ENCODE measurements at regions not wholly inside any gene's neighbourhood (a gene's known extent, or its start where the extent isn't known, plus 50 kb on each side); places are given as distances from the start of the nearest gene placed in this dataset.

GRCh38 chr3:76099956-76100355, 314.6 kb upstream of the ZNF717 start:
- Mint-ChIP-seq H3K4me1 (ENCODE audit: unreplicated experiment) (no peaks in the 10 kb centered on the region), H3K9me3 (ENCODE audit: unreplicated experiment) (peaks cover 4% of the 10 kb centered on the region), H3K36me3 (ENCODE audit: low read depth, unreplicated experiment) (no peaks in the 10 kb centered on the region), H3K4me3 (ENCODE audit: unreplicated experiment) (no peak overlapping the region), H3K27me3 (ENCODE audit: unreplicated experiment) (no peaks in the 10 kb centered on the region), H3K27ac (ENCODE audit: unreplicated experiment) (no peak overlapping the region)
- DNase-seq (ENCODE audit: low spot score): no peak
- TF ChIP-seq CTCF (IDR thresholded peaks at IDR 0.05; ENCODE audit: unreplicated experiment): no peak

GRCh38 chr3:76107935-76108570, 322.7 kb upstream of the ZNF717 start:
- peak; percentile 28 for DNase-seq (ENCODE audit: low spot score)
- Mint-ChIP-seq H3K27ac (ENCODE audit: unreplicated experiment) (no peak overlapping the region), H3K4me3 (ENCODE audit: unreplicated experiment) (no peak overlapping the region), H3K4me1 (ENCODE audit: unreplicated experiment) (no peaks in the 10 kb centered on the region), H3K27me3 (ENCODE audit: unreplicated experiment) (no peaks in the 10 kb centered on the region), H3K9me3 (ENCODE audit: unreplicated experiment) (no peaks in the 10 kb centered on the region), H3K36me3 (ENCODE audit: low read depth, unreplicated experiment) (no peaks in the 10 kb centered on the region)
- TF ChIP-seq CTCF (IDR thresholded peaks at IDR 0.05; ENCODE audit: unreplicated experiment): peak; percentile 79

- no peaks in the 10 kb centered on the region for H3K27me3 Mint-ChIP-seq (ENCODE audit: unreplicated experiment)
- no peak overlapping the region for H3K27ac Mint-ChIP-seq (ENCODE audit: unreplicated experiment)
- no peaks in the 10 kb centered on the region for H3K9me3 Mint-ChIP-seq (ENCODE audit: unreplicated experiment)
- no peak for DNase-seq (ENCODE audit: low spot score)
- no peaks in the 10 kb centered on the region for H3K4me1 Mint-ChIP-seq (ENCODE audit: unreplicated experiment)
- no peak overlapping the region for H3K4me3 Mint-ChIP-seq (ENCODE audit: unreplicated experiment)
- H3K36me3 Mint-ChIP-seq (ENCODE audit: low read depth, unreplicated experiment): no peaks in the 10 kb centered on the region
- no peak for TF ChIP-seq CTCF (IDR thresholded peaks at IDR 0.05; ENCODE audit: unreplicated experiment)
Measured at GRCh38 chr3:76111808-76112207, 326.5 kb upstream of the ZNF717 start.

- Mint-ChIP-seq H3K4me1 (ENCODE audit: unreplicated experiment) (no peaks in the 10 kb centered on the region), H3K9me3 (ENCODE audit: unreplicated experiment) (no peaks in the 10 kb centered on the region), H3K4me3 (ENCODE audit: unreplicated experiment) (no peak overlapping the region), H3K27ac (ENCODE audit: unreplicated experiment) (no peak overlapping the region), H3K36me3 (ENCODE audit: low read depth, unreplicated experiment) (no peaks in the 10 kb centered on the region), H3K27me3 (ENCODE audit: unreplicated experiment) (no peaks in the 10 kb centered on the region)
- no peak for TF ChIP-seq CTCF (IDR thresholded peaks at IDR 0.05; ENCODE audit: unreplicated experiment)
- no peak for DNase-seq (ENCODE audit: low spot score)
Measured at GRCh38 chr3:76122007-76122406, 336.7 kb upstream of the ZNF717 start.

- no peak for DNase-seq (ENCODE audit: low spot score)
- TF ChIP-seq CTCF (IDR thresholded peaks at IDR 0.05; ENCODE audit: unreplicated experiment): no peak
- Mint-ChIP-seq H3K9me3 (ENCODE audit: unreplicated experiment) (no peaks in the 10 kb centered on the region), H3K27me3 (ENCODE audit: unreplicated experiment) (no peaks in the 10 kb centered on the region), H3K36me3 (ENCODE audit: low read depth, unreplicated experiment) (no peaks in the 10 kb centered on the region), H3K27ac (ENCODE audit: unreplicated experiment) (no peak overlapping the region), H3K4me1 (ENCODE audit: unreplicated experiment) (no peaks in the 10 kb centered on the region), H3K4me3 (ENCODE audit: unreplicated experiment) (no peak overlapping the region)
Measured at GRCh38 chr3:76129441-76129840, 344.1 kb upstream of the ZNF717 start.

Data from endothelial cell (in vitro differentiated cells).